IPS-NIHi11 (cell line): ENCODE measurements at regions not wholly inside any gene's neighbourhood (a gene's known extent, or its start where the extent isn't known, plus 50 kb on each side); places are given as distances from the start of the nearest gene placed in this dataset.
"Not testable (repeated sequence)": the region's sequence is repeated elsewhere in the genome, so short reads cannot be mapped to it uniquely, and the experiment has no call there.

ENCODE experiments used
- DNase-seq: peaks from one replicate; pipeline ENCODE4 v3.0.0; 2012; ENCODE audit warnings: mixed read lengths, low spot score

- DNase-seq: peak; percentile 12
Measured at GRCh38 chr2:22110244-22110651, 986.5 kb downstream of the TDRD15 start.

- peak; percentile 5 for DNase-seq
Measured at GRCh38 chr2:22124003-22124402, 1000.2 kb downstream of the TDRD15 start.

GRCh38 chr2:22126106-22126505 lies 1002.3 kb downstream of the TDRD15 start:
- no peak for DNase-seq

GRCh38 chr2:22126978-22127377 lies 1003.2 kb downstream of the TDRD15 start:
- no peak for DNase-seq

- no peak for DNase-seq
Measured at GRCh38 chr2:22134421-22134820, 1010.7 kb downstream of the TDRD15 start.

- no peak for DNase-seq
Measured at GRCh38 chr2:22136446-22136845, 1012.7 kb downstream of the TDRD15 start.

- peak; percentile 29 for DNase-seq
Measured at GRCh38 chr2:22143840-22144239, 1020.1 kb downstream of the TDRD15 start.

- no peak for DNase-seq
Measured at GRCh38 chr2:22153931-22154613, 1030.3 kb downstream of the TDRD15 start.

- not testable (repeated sequence) for DNase-seq
Measured at GRCh38 chr2:22156661-22157060, 1032.9 kb downstream of the TDRD15 start.

GRCh38 chr2:22167256-22167655 lies 1043.5 kb downstream of the TDRD15 start:
- no peak for DNase-seq

GRCh38 chr2:22175003-22175402 lies 1051.2 kb downstream of the TDRD15 start:
- no peak for DNase-seq

- no peak for DNase-seq
Measured at GRCh38 chr2:22185251-22185650, 1061.5 kb downstream of the TDRD15 start.

GRCh38 chr2:22186261-22186828 lies 1062.6 kb downstream of the TDRD15 start:
- DNase-seq: not testable (repeated sequence)

GRCh38 chr2:22189893-22190480 lies 1066.2 kb downstream of the TDRD15 start:
- DNase-seq: no peak

GRCh38 chr2:22194218-22194617 lies 1070.5 kb downstream of the TDRD15 start:
- DNase-seq: no peak

- DNase-seq: no peak
Measured at GRCh38 chr2:22196806-22197205, 1073.0 kb downstream of the TDRD15 start.

- no peak for DNase-seq
Measured at GRCh38 chr2:22198381-22199283, 1074.9 kb downstream of the TDRD15 start.

GRCh38 chr2:22199994-22200393 lies 1076.2 kb downstream of the TDRD15 start:
- DNase-seq: no peak

GRCh38 chr2:22209545-22209944 lies 1085.8 kb downstream of the TDRD15 start:
- DNase-seq: no peak

- DNase-seq: no peak
Measured at GRCh38 chr2:22213237-22213636, 1089.5 kb downstream of the TDRD15 start.

GRCh38 chr2:22215517-22215916 lies 1091.7 kb downstream of the TDRD15 start:
- DNase-seq: peak; percentile 7

- DNase-seq: no peak
Measured at GRCh38 chr2:22217881-22218280, 1094.1 kb downstream of the TDRD15 start.

GRCh38 chr2:22221006-22221405 lies 1097.2 kb downstream of the TDRD15 start:
- DNase-seq: no peak
